Eye (tissue), 1 donor: ENCODE measurements at regions not wholly inside any gene's neighbourhood (a gene's known extent, or its start where the extent isn't known, plus 50 kb on each side); places are given as distances from the start of the nearest gene placed in this dataset.

Experiments used
- DNase-seq: peaks from one replicate; pipeline ENCODE4 v3.0.0-alpha.2; 2015

DNA sequence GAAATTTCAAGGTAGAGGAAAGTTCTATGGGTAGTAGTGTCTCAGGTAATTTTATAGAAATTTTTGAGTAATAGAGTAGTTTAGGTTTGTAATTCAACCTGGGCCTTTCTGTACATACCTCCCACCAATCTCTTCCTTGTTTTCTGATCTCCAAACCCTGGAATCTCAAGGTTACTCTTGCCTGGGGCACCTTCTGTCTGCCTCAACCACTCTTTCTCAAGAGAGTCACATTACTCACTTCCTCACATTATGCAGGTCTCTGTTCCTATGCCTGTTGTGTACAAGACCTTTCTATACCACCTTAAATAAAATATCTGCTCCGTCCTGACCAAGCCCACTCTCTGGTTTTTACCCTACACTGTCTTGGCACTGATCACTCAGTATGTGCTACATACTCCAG lies 412.6 kb upstream of the CTNND2 start:
- no peak for DNase-seq

DNA sequence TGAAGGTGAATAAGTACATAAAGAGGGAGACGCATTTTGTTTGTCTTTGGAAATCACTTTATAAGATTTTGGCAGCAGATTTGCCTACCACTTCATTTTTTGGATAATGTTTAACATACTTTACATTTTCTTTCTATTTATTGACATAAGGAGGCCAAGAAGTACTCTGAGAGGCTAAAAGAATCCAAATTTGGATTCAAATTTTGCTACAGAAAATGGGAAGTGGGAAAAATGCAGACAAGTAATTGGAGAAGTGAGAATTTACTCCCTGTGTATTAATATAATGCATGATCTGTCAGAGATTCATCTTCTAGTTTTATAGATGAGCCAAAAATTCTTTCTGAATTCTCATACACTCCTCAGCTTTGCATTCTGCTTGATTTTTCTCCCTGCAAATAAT lies 411.2 kb upstream of the CTNND2 start:
- DNase-seq: peak; percentile 3

- no peak for DNase-seq
Measured at GRCh38 chr5:12313602-12314001, 409.4 kb upstream of the CTNND2 start.

DNA sequence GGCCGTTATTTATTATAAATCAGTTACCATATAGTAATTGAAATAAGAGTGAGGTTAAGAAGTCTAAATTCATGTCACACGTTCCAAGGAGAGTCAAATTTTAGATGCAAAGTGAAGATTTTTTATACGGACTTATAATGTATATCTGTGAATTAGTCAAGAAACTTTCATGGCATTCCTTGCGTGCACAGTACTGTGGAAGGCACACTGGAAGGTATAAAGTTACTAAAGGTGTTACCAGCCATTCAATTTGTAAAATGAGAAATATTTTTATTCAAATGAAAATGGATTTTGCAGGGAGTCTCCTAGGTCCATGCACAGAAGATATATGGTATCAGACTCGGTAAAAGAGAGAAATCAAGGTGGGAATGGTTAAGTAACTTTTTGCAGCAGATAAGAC lies 408.1 kb upstream of the CTNND2 start:
- DNase-seq: no peak

- no peak for DNase-seq
Measured at GRCh38 chr5:12294151-12294550, 389.9 kb upstream of the CTNND2 start.

DNA sequence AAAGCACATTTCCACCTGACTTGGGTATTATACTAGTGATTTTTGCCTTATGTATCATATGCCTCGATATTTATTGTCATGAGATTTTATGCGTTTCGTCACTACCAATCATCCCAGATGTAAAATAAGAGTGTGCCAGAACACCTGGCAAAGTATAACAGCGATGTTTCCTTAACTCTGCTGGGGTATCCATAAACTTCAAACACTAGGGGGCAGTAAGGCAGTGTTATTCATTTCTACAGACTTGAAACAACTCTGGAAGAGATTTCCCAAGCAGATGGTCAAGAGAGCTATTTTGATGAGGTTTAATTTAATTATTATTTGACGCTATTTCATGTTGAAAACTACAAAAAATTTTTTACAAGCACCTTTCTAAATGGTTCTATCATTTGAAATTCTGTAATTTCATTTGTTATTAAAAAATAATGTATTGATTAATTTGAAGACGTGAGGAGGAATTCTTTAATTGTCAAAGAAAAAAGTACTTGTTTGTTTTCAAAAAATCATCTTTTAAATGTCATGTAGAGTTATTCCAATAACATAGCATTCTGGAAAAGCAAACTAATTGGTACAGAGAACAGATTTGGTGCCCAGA lies 388.5 kb upstream of the CTNND2 start:
- peak; percentile 6 for DNase-seq

DNA sequence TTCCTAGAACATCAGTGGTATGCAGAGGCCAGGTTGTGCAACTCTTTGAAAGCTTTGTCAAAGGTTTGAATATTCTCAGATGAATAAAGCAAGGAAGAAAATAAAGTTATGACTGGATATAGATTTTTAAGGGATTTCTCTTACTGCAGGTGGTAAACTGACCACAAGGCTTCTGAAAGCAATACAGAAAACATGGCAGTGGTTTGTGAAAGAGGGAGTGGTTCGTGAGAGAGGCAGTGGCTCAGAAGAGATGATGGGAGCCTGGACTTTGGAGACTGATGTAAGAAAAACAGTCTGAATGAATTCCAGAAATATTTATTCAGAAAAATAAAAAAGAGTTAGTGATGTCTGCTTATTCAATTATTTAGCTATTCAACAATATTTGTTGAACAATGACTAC lies 380.4 kb upstream of the CTNND2 start:
- DNase-seq: no peak

DNA sequence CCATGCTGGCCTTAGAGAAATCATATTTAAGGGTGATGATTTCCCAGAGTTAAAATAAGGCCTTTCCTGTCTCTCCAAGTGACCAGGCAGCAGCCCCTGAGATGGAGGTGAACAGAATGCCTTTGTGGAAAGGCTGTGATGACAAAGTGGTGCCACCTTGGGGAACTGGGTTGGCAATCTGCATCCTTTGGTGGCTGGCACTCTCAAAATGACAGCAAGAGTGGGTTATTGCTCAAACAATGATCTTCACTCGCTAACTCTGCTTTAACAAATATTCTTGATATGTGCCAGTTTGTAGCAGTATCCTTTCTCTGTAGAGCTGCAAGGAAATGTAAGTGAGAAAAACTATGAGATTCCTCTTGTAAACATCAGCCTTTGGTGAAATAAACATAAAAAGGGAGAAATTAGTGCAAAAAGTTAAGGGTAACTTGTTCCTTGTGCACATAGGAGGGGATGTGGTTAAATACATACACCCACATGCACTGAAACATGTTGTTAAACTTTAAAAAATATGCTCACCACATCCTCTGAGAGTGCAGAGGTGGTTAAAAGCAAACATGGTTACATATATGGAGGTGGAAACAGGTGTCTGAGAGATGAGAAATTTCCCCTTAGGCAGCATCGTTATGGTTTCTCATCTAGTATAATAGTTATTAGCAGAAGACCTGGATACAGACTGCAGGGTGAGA lies 373.4 kb upstream of the CTNND2 start:
- DNase-seq: no peak

GRCh38 chr5:12274236-12274635 lies 370.0 kb upstream of the CTNND2 start:
- DNase-seq: no peak

- no peak for DNase-seq
Measured at GRCh38 chr5:12272389-12272788, 368.1 kb upstream of the CTNND2 start.

- no peak for DNase-seq
Measured at GRCh38 chr5:12270914-12271313, 366.7 kb upstream of the CTNND2 start.

GRCh38 chr5:12269164-12269563 lies 364.9 kb upstream of the CTNND2 start:
- no peak for DNase-seq

DNA sequence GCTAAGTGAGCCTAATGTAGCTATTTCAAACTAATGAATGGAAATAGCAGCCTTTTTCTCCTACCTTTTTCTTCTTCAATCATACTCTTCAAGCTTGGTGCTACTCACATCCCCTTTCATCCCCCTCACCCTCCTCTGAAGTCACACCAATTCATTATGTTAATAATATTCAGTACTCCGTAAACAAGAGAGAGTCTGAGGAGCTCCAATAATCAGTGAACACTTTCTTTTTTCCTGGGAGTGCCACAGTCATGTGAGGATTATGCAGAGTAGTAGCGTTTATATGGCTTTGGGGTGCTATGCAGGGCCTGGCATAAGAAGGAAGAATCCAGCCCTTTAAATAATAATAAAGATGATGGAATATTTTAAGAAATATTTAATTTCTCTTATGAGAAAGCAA lies 354.3 kb upstream of the CTNND2 start:
- no peak for DNase-seq

DNA sequence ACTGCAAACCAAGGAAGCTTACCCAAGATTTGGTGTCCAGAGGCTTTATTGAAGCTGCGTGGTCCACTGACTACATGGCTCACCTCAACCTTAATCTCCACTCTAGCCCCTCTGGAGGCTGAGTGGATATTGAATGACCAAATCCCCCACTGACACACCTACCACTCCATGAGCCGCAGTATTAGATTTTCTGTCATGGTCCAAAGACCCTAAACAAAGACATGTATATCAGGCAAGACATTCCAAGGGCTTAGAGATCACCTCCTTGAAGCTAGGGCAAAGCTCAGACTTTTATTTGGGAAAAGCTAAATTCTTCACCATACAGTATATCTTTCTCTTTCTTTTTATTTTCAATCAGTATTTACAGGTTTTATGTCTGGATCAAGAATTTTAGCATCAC lies 346.2 kb upstream of the CTNND2 start:
- DNase-seq: no peak

DNA sequence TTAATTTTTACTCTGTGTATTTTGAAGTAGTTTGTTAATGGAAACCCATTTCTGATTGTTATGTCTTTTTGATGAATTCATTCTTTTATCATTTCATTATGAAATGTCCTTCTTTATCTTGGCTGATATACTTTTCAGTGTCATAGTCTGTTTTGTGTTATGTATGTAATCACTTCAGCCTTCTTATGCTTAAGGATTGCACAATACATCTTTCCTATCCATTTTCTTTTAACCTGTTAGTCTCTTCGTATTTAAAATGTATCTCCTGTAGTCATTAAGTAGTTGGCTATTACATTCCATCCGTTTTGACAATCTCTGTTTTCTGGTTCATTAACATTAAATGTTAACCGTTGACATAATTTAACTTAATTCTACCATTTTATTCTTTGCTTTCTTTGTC lies 344.6 kb upstream of the CTNND2 start:
- DNase-seq: no peak

GRCh38 chr5:12246036-12246435 lies 341.8 kb upstream of the CTNND2 start:
- DNase-seq: peak; percentile 66

DNA sequence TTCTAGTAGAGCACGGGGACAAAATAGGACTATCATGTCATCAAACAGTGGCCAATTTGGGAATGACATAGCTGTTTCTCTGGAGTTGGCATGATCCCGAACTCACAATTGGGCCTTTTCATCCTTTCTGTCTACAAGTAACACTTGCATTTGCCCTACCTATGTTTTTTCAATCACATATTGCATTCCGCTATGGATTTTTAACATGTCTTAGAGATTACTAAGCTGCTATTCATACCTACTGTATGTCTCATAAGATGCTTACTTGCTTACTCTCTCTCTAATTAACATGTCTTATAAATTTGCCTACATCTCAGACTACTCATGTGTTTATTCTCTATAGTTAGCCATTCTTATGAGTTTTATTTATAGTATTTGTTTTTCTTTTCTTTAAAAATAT lies 341.2 kb upstream of the CTNND2 start:
- DNase-seq: no peak

DNA sequence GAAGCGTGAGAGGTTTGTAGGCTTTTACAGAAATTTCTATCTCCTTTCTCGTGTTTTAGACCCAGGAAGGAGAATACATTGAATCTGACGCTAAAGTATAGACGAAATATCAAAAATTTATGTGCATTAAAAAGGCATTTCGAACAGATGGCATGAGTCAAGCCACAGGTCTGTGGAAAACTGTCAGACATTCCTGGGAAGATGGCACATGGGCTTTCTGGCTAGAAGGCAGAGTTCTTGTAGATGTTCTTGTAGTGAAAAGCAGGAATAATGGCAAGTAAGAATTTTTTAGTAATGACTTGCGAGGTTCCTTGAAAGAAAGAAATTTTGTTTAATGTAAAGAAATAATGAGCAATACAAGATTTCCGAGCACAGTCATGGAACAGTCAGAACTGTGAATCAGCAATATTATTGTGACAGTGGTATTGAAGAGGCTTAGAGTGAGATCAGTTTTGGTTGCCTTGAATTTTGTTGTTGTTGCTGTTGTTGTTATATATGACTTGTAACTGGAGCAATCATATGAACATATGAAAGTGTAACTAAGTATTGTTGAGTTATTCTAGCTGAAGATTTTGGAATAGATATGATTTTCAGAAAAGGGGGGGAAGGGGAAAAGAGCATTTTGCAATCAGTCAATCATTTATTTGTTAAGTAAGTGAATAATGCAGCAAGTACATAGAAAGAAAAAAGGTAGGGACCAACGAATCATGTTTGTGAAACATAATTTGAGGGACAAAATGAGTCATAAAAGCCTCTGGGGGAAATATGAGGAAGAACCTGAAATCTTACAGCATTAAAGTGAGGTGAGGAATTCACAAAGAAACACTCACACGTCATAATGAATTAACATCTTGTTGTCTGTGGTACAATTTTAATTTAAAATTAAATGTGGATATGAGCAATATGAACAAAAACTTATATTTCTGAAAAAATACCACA lies 339.0 kb upstream of the CTNND2 start:
- peak; percentile 12 for DNase-seq

- DNase-seq: no peak
Measured at GRCh38 chr5:12237837-12238575, 333.8 kb upstream of the CTNND2 start.

GRCh38 chr5:12230659-12231058 lies 326.4 kb upstream of the CTNND2 start:
- DNase-seq: no peak

GRCh38 chr5:12217039-12217438 lies 312.8 kb upstream of the CTNND2 start:
- no peak for DNase-seq

GRCh38 chr5:12214267-12215015 lies 310.2 kb upstream of the CTNND2 start:
- DNase-seq: no peak
